K562 (cell line): ENCODE measurements at regions not wholly inside any gene's neighbourhood (a gene's known extent, or its start where the extent isn't known, plus 50 kb on each side); places are given as distances from the start of the nearest gene placed in this dataset.

Experiments
- ATAC-seq: fragments of 200-7000 bp; cut with Tn5 transposase; 3 replicates; pipeline ENCODE4 v1.9.1; 2020; ENCODE audit warnings: moderate library complexity
- BruUV-seq: library from RNA; stranded (reverse); fragments of 400-500 nt; replicated peaks from 2 replicates; lab custom pipeline; 2021; lab: Mats Ljungman, UMichigan
- CTCF ChIA-PET: fragments of 300-600 bp; formaldehyde crosslinking; extraction: SDS; loops from one replicate; lab custom pipeline; 2021; ENCODE audit warnings: low intra/inter-chr PET ratio; lab: Yijun Ruan, JAX
- POLR2A ChIA-PET: fragments of 300-600, 350-650 bp; sonication (Branson Sonifier 250); formaldehyde crosslinking; extraction: SDS; loops from one replicate; lab custom pipeline; 2021; ENCODE audit warnings: antibody characterized with exemption, inconsistent platforms; lab: Yijun Ruan, JAX
- DNase-seq, 4 experiments: peaks; one replicate each; pipeline versions ENCODE4 v3.0.0 to v3.0.0-alpha.2; 2011 to 2018; ENCODE audit warnings: low spot score in 3 of 4, mixed read lengths in 3 of 4; ENCODE audit errors: extremely low read depth in 1 of 4
- FAIRE-seq: peaks from 2 replicates; lab custom pipeline; 2011; peaks lifted over from hg19 to GRCh38; lab: Jason Lieb, UNC
- H2AFZ ChIP-seq: 2 replicates; pipeline ENCODE4 v1.6.0; 2011; ENCODE audit warnings: low read depth, low read length, control low read depth, inconsistent platforms
- H3K27ac ChIP-seq: fragments of 200-600 bp; 3 replicates; pipeline ENCODE4 v1.8.0; 2011; ENCODE audit warnings: low read depth, mild to moderate bottlenecking, control low read depth, inconsistent platforms, low read length, moderate library complexity, mixed read lengths; ENCODE audit errors: extremely low read depth
- H3K27me3 ChIP-seq, 2 experiments: fragments of 300-600 bp in 1 of 2; 2 replicates in 1 of 2; 3 replicates in 1 of 2; pipeline versions ENCODE4 v1.6.0 to v1.8.0; 2011; ENCODE audit warnings: inconsistent platforms in 2 of 2, low read length in 2 of 2, mild to moderate bottlenecking in 1 of 2, mixed read lengths in 1 of 2, moderate library complexity in 1 of 2; ENCODE audit not compliant: control insufficient read depth in 2 of 2, insufficient read depth in 2 of 2
- H3K36me3 ChIP-seq: fragments of 300-600 bp; 3 replicates; pipeline ENCODE4 v1.8.0; 2011; ENCODE audit warnings: mild to moderate bottlenecking, low read length, inconsistent platforms; ENCODE audit not compliant: control insufficient read depth, insufficient read depth
- H3K4me1 ChIP-seq, 2 experiments: fragments of 200-600 bp in 1 of 2; replicated peaks in 1 of 2; 2 replicates in 1 of 2; 3 replicates in 1 of 2; pipeline versions ENCODE4 v1.5.1 to v1.8.0; 2011; ENCODE audit warnings: inconsistent platforms in 2 of 2, low read length in 2 of 2, mild to moderate bottlenecking in 1 of 2, mixed read lengths in 1 of 2, moderate library complexity in 1 of 2; ENCODE audit not compliant: control insufficient read depth in 2 of 2, insufficient read depth in 2 of 2
- H3K4me2 ChIP-seq: 2 replicates; pipeline ENCODE4 v1.6.1; 2011; ENCODE audit warnings: low read length, control low read depth, inconsistent platforms, mixed read lengths; ENCODE audit not compliant: insufficient read depth
- H3K4me3 ChIP-seq: fragments of 200-600 bp; sonication (generic), shearing (Covaris generic); 2 replicates; pipeline ENCODE4 v1.5.1; 2016; ENCODE audit warnings: control low read depth, inconsistent platforms
- H3K79me2 ChIP-seq: fragments of 200-600 bp; 3 replicates; pipeline ENCODE4 v1.8.0; 2011; ENCODE audit warnings: low read length, inconsistent platforms; ENCODE audit not compliant: control insufficient read depth, insufficient read depth
- H3K9ac ChIP-seq, 2 experiments: 2 replicates each; pipeline versions ENCODE4 v1.6.0 to v1.6.1; 2011; ENCODE audit warnings: low read depth in 2 of 2, low read length in 2 of 2, control low read depth in 1 of 2, inconsistent platforms in 1 of 2, mild to moderate bottlenecking in 1 of 2, mixed read lengths in 1 of 2; ENCODE audit not compliant: insufficient read depth in 1 of 2
- H3K9me1 ChIP-seq: one replicate; pipeline ENCODE4 v1.6.0; 2011; ENCODE audit warnings: inconsistent platforms, mild to moderate bottlenecking, low read length, moderate library complexity; ENCODE audit not compliant: control insufficient read depth, insufficient read depth
- H3K9me3 ChIP-seq: replicated peaks from 2 replicates; pipeline ENCODE4 v1.5.1; 2011; ENCODE audit warnings: low read depth, low read length, inconsistent platforms; ENCODE audit not compliant: control insufficient read depth, insufficient read depth
- H4K20me1 ChIP-seq: replicated peaks from 2 replicates; pipeline ENCODE4 v1.6.1; 2011; ENCODE audit warnings: low read length, inconsistent platforms, mixed read lengths; ENCODE audit not compliant: control insufficient read depth, insufficient read depth
- BCOR ChIP-seq: fragments of 450-650 bp; IDR thresholded peaks from 2 replicates; pipeline ENCODE4 v1.6.1; 2016
- CBX3 ChIP-seq, 2 experiments: IDR thresholded peaks; 1 replicate in 1 of 2; 2 replicates in 1 of 2; pipeline ENCODE4 v1.6.1; 2012; ENCODE audit warnings: inconsistent platforms in 2 of 2, low read length in 2 of 2, borderline replicate concordance in 1 of 2, control low read depth in 1 of 2
- KLF10 ChIP-seq: fragments of 250-450 bp; sonication (Bioruptor Pico); IDR thresholded peaks from 2 replicates; pipeline ENCODE4 v1.6.1; 2021; ENCODE audit warnings: matching md5 sums
- MXI1 ChIP-seq: IDR thresholded peaks from 2 replicates; pipeline ENCODE4 v1.6.1; 2011; ENCODE audit warnings: low read depth, mild to moderate bottlenecking, improper control_type of control experiment, low read length
- PHF21A ChIP-seq: fragments of 450-650 bp; IDR thresholded peaks from 2 replicates; pipeline ENCODE4 v1.6.1; 2017; ENCODE audit warnings: low read depth, borderline replicate concordance
- ZNF592 ChIP-seq: fragments of 450-650 bp; IDR thresholded peaks from 2 replicates; pipeline ENCODE4 v1.6.1; 2017; ENCODE audit warnings: antibody characterized with exemption, mild to moderate bottlenecking
- WGBS: fragments of 100-300 bp; shearing (Covaris generic); methylation state at CpG from one replicate; pipeline ENCODE4 v1.1.6; 2016; ENCODE audit warnings: low coverage, mixed read lengths; ENCODE audit not compliant: insufficient coverage; ENCODE audit errors: missing lambda C conversion rate; 5-methylcytosine and 5-hydroxymethylcytosine counted together
- in situ Hi-C: fragments of 300-500 bp; cut with MboI; formaldehyde crosslinking; loops from 4 replicates; pipeline ENCODE4 v1.15.0; 2018; ENCODE audit warnings: inconsistent platforms, mixed read lengths
- intact Hi-C: fragments of 100-400 bp; cut with micrococcal nuclease; formaldehyde crosslinking; loops from 2 replicates; pipeline ENCODE4 v1.14.2; 2022

- BruUV-seq, result no TSS peak
- Histone ChIP-seq H3K4me2 (no peak overlapping the region), H3K4me1 (peaks cover 0 to 5% of the 10 kb centered on the region in 2 experiments; a peak in 1 of 5 replicates), H3K79me2 (no peaks in the 10 kb centered on the region), H3K27ac (no peak overlapping the region), H3K9me3 (no peaks in the 10 kb centered on the region), H3K9me1 (no peaks in the 10 kb centered on the region), H2AFZ (no peak overlapping the region), H3K4me3 (no peak overlapping the region), H4K20me1 (no peaks in the 10 kb centered on the region), H3K27me3 (no peaks in the 10 kb centered on the region), H3K9ac (no peak overlapping the region), H3K36me3 (no peaks in the 10 kb centered on the region)
- FAIRE-seq, result no peak
- DNase-seq, result no peak
- TF ChIP-seq MXI1, result no peak
- no peak for TF ChIP-seq KLF10 (CRISPR knock-in tag)
- TF ChIP-seq BCOR, result no peak
- no peak for TF ChIP-seq PHF21A
- no peak for TF ChIP-seq ZNF592
- TF ChIP-seq CBX3 (IDR thresholded peaks at IDR 0.05; ENCODE audit: borderline replicate concordance in 1 of 2, low read length in 2 of 2), result no peak
- in situ Hi-C loops, result no loop called here
- ChIA-PET CTCF (no interaction called here), POLR2A (no interaction called here)
- ATAC-seq, result peak; percentile 32; the same call in 1 of the 3 replicates
- intact Hi-C loops, result no loop called here
- 53% methylated on average over 2 of the region's 2 CpGs for WGBS
Measured at GRCh38 chr7:131056007-131056406, 271.7 kb upstream of the MKLN1 start.
